ENCODE measurements at regions not wholly inside any gene's neighbourhood (a gene's known extent, or its start where the extent isn't known, plus 50 kb on each side); places are given as distances from the start of the nearest gene placed in this dataset.

- no peak for DNase-seq
Observed at GRCh38 chr11:129291546-129291945, 84.1 kb upstream of the BARX2 start.

GRCh38 chr11:129290966-129291365 lies 84.7 kb upstream of the BARX2 start:
- DNase-seq: no peak

GRCh38 chr11:129289350-129290040 lies 86.2 kb upstream of the BARX2 start:
- no peak for DNase-seq

GRCh38 chr11:129287920-129288319 lies 87.7 kb upstream of the BARX2 start:
- no peak for DNase-seq

GRCh38 chr11:129286813-129287212 lies 88.8 kb upstream of the BARX2 start:
- no peak for DNase-seq

GRCh38 chr11:129285402-129285786 lies 90.3 kb upstream of the BARX2 start:
- no peak for DNase-seq

- DNase-seq: no peak
Observed at GRCh38 chr11:129283141-129283540, 91.0 kb upstream of the ARHGAP32 start.

- DNase-seq: no peak
Observed at GRCh38 chr11:129282634-129283033, 90.5 kb upstream of the ARHGAP32 start.

GRCh38 chr11:129281471-129282415 lies 89.6 kb upstream of the ARHGAP32 start:
- DNase-seq: no peak

- peak in 2 of 3 donors; percentile 23 to 29 for DNase-seq
Observed at GRCh38 chr11:129280027-129280811, 88.1 kb upstream of the ARHGAP32 start.

GRCh38 chr11:129279326-129280026 lies 87.4 kb upstream of the ARHGAP32 start:
- DNase-seq: peak; percentile 66 to 91 (median 83)

GRCh38 chr11:129278586-129279319 lies 86.6 kb upstream of the ARHGAP32 start:
- DNase-seq: peak; percentile 33 to 65 (median 42)

GRCh38 chr11:129277198-129277843 lies 85.2 kb upstream of the ARHGAP32 start:
- no peak for DNase-seq

GRCh38 chr11:129275828-129276227 lies 83.7 kb upstream of the ARHGAP32 start:
- DNase-seq: no peak

- DNase-seq: no peak
Observed at GRCh38 chr11:129273944-129274711, 82.0 kb upstream of the ARHGAP32 start.

GRCh38 chr11:129273322-129273721 lies 81.2 kb upstream of the ARHGAP32 start:
- no peak for DNase-seq

- DNase-seq: no peak
Observed at GRCh38 chr11:129271030-129271429, 78.9 kb upstream of the ARHGAP32 start.

- no peak for DNase-seq
Observed at GRCh38 chr11:129270446-129270845, 78.3 kb upstream of the ARHGAP32 start.

- DNase-seq: no peak
Observed at GRCh38 chr11:129268371-129268770, 76.2 kb upstream of the ARHGAP32 start.

- DNase-seq: peak; percentile 44 to 60 (median 58)
Observed at GRCh38 chr11:129267716-129268115, 75.6 kb upstream of the ARHGAP32 start.

All from suppressor macrophage treated with lipopolysaccharide for 1 hour (primary cell).